ENCODE measurements at regions not wholly inside any gene's neighbourhood (a gene's known extent, or its start where the extent isn't known, plus 50 kb on each side); places are given as distances from the start of the nearest gene placed in this dataset.
"Not testable (repeated sequence)": the region's sequence is repeated elsewhere in the genome, so short reads cannot be mapped to it uniquely, and the experiment has no call there.

GRCh38 chr3:137820366-137820765 is 56.3 kb downstream of the SOX14 start:
- no peak for DNase-seq (ENCODE audit: low read depth in 2 of 2)

GRCh38 chr3:137835096-137835495 is 71.0 kb downstream of the SOX14 start:
- DNase-seq (ENCODE audit: low read depth in 2 of 2): no peak

- no peak for DNase-seq (ENCODE audit: low read depth in 2 of 2)
Measured at GRCh38 chr3:137845194-137845593, 81.1 kb downstream of the SOX14 start.

- no peak for DNase-seq (ENCODE audit: low read depth in 2 of 2)
Measured at GRCh38 chr3:137845666-137846065, 81.6 kb downstream of the SOX14 start.

GRCh38 chr3:137852391-137852830 is 88.3 kb downstream of the SOX14 start:
- no peak for DNase-seq (ENCODE audit: low read depth in 2 of 2)

- DNase-seq (ENCODE audit: low read depth in 2 of 2): no peak
Measured at GRCh38 chr3:137854533-137855261, 90.6 kb downstream of the SOX14 start.

GRCh38 chr3:137866001-137866400 is 101.9 kb downstream of the SOX14 start:
- DNase-seq (ENCODE audit: low read depth in 2 of 2): no peak

GRCh38 chr3:137866933-137867332 is 102.8 kb downstream of the SOX14 start:
- no peak for DNase-seq (ENCODE audit: low read depth in 2 of 2)

GRCh38 chr3:137867611-137868010 is 103.5 kb downstream of the SOX14 start:
- no peak for DNase-seq (ENCODE audit: low read depth in 2 of 2)

- no peak for DNase-seq (ENCODE audit: low read depth in 2 of 2)
Measured at GRCh38 chr3:137869022-137869421, 104.9 kb downstream of the SOX14 start.

GRCh38 chr3:137872589-137872988 is 108.5 kb downstream of the SOX14 start:
- not testable (repeated sequence) for DNase-seq (ENCODE audit: low read depth in 2 of 2)

GRCh38 chr3:137896842-137897241 is 113.1 kb upstream of the CLDN18 start:
- not testable (repeated sequence) for DNase-seq (ENCODE audit: low read depth in 2 of 2)

- no peak for DNase-seq (ENCODE audit: low read depth in 2 of 2)
Measured at GRCh38 chr3:137906985-137907649, 102.8 kb upstream of the CLDN18 start.

- no peak for DNase-seq (ENCODE audit: low read depth in 2 of 2)
Measured at GRCh38 chr3:137924628-137925027, 85.3 kb upstream of the CLDN18 start.

- no peak for DNase-seq (ENCODE audit: low read depth in 2 of 2)
Measured at GRCh38 chr3:137925080-137925479, 84.9 kb upstream of the CLDN18 start.

GRCh38 chr3:137926991-137927390 is 83.0 kb upstream of the CLDN18 start:
- DNase-seq (ENCODE audit: low read depth in 2 of 2): no peak

- DNase-seq (ENCODE audit: low read depth in 2 of 2): no peak
Measured at GRCh38 chr3:137930976-137931375, 79.0 kb upstream of the CLDN18 start.

GRCh38 chr3:137938876-137939275 is 71.1 kb upstream of the CLDN18 start:
- no peak for DNase-seq (ENCODE audit: low read depth in 2 of 2)

GRCh38 chr3:137944593-137944992 is 65.4 kb upstream of the CLDN18 start:
- DNase-seq (ENCODE audit: low read depth in 2 of 2): no peak

- DNase-seq (ENCODE audit: low read depth in 2 of 2): peak; percentile 30 to 69
Measured at GRCh38 chr3:137946356-137946973, 63.5 kb upstream of the CLDN18 start.

- no peak for DNase-seq (ENCODE audit: low read depth in 2 of 2)
Measured at GRCh38 chr3:137947117-137947516, 62.8 kb upstream of the CLDN18 start.

- DNase-seq (ENCODE audit: low read depth in 2 of 2): no peak
Measured at GRCh38 chr3:137948400-137949072, 61.4 kb upstream of the CLDN18 start.

Data from dermis microvascular lymphatic vessel endothelial cell (primary cell).